ES-I3 (cell line): ENCODE measurements at regions not wholly inside any gene's neighbourhood (a gene's known extent, or its start where the extent isn't known, plus 50 kb on each side); places are given as distances from the start of the nearest gene placed in this dataset.

Experiments used
- H3K36me3 ChIP-seq: 2 replicates; pipeline ENCODE4 v1.6.1; 2013; ENCODE audit warnings: mild to moderate bottlenecking, low read length, control low read depth, moderate library complexity; ENCODE audit not compliant: insufficient read depth
- H3K4me1 ChIP-seq: 2 replicates; pipeline ENCODE4 v1.6.1; 2013; ENCODE audit warnings: mild to moderate bottlenecking, control low read depth, low read length; ENCODE audit not compliant: insufficient read depth
- H3K9ac ChIP-seq: 2 replicates; pipeline ENCODE4 v1.6.1; 2013; ENCODE audit warnings: low read depth, mild to moderate bottlenecking, low read length, moderate library complexity
- H3K9me3 ChIP-seq: 2 replicates; pipeline ENCODE4 v1.6.1; 2013; ENCODE audit warnings: mild to moderate bottlenecking, low read length, moderate library complexity; ENCODE audit not compliant: control insufficient read depth, insufficient read depth

- Histone ChIP-seq H3K4me1 (no peaks in the 10 kb centered on the region), H3K36me3 (no peaks in the 10 kb centered on the region), H3K9ac (no peak overlapping the region), H3K9me3 (no peaks in the 10 kb centered on the region)
Measured at GRCh38 chr3:174792864-174793263, 66.3 kb upstream of the NAALADL2 start.
